ENCODE measurements at regions not wholly inside any gene's neighbourhood (a gene's known extent, or its start where the extent isn't known, plus 50 kb on each side); places are given as distances from the start of the nearest gene placed in this dataset.

DNA sequence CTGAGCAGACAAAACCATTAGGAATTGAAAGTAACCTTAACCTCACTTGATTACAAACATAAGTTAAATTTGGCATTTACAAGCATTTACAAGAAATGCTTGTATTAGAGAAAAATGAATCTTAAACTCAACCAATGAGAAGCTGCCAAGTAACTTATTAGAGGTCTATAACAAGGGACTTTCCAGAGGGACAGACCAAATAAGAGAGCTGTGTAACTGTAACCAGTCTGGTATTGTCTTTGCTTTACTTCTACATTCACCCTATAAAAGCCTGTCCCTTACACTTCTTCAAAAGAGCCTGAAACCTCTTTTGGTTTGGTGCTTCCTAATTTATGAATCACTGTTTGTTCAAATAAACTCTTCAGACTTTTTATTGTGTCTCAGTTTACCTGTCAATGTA is 450.0 kb upstream of the FAR2 start:
- H3K4me3 ChIP-seq (replicated peaks; ENCODE audit: low read depth, low read length), result no peak overlapping the region
- DNase-seq (ENCODE audit: low read depth), result no peak
- TF ChIP-seq, protein P1, sequence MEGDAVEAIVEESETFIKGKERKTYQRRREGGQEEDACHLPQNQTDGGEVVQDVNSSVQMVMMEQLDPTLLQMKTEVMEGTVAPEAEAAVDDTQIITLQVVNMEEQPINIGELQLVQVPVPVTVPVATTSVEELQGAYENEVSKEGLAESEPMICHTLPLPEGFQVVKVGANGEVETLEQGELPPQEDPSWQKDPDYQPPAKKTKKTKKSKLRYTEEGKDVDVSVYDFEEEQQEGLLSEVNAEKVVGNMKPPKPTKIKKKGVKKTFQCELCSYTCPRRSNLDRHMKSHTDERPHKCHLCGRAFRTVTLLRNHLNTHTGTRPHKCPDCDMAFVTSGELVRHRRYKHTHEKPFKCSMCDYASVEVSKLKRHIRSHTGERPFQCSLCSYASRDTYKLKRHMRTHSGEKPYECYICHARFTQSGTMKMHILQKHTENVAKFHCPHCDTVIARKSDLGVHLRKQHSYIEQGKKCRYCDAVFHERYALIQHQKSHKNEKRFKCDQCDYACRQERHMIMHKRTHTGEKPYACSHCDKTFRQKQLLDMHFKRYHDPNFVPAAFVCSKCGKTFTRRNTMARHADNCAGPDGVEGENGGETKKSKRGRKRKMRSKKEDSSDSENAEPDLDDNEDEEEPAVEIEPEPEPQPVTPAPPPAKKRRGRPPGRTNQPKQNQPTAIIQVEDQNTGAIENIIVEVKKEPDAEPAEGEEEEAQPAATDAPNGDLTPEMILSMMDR (IDR thresholded peaks at IDR 0.05; ENCODE audit: low read length, missing control alignments), result no peak

DNA sequence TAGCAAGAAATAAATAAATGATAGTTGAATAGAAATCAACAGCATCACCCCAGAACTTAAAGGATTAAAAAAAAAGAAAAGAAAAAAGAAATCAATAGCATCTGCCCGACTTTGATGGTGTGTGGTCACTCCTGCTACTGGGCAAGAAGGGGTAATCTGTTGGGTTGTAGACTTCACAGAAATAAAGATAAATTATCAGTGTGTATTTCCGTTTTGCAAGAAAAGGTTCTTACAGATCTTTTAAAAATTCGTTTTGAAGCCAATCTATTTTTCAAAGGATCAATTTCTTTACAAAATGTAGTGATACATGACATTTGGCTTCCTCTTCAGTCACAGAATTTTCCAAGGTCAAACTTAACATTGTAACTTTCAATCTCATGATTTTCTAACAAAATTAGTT is 448.9 kb upstream of the FAR2 start:
- TF ChIP-seq, protein P1 (IDR thresholded peaks at IDR 0.05; ENCODE audit: low read length, missing control alignments), result no peak
- no peak for DNase-seq (ENCODE audit: low read depth)

DNA sequence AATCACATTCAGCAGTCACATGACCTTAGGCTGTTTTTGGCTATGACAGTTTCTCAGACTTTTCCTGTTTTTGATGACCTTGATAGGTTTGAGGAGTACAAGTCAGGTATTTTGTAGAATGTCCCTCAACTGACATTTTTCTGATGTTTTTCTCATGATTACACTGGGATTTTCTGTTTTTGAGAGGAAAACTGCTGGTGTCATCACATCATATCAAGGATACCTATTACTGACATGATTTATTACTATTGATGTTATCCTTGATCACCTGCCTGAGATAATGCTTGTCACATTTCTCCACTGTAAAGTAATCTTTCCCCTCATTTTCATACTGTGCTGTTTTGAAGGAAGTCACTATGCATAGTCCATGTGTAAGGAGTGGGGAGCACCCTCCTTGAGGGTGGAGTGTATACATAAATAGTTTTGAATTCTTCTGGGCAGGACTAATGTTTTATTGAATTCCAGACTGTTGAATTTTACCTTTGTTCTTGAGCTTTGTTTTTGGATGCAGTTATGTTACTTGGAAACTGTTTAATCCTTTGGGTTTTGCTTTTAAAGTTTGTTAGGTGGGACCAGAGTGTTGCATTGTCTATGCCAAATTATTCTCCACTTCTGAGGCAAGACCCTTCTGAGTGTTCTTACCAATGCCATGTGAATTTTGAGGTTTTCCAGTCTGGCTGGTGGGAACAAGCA is 444.5 kb upstream of the FAR2 start:
- TF ChIP-seq, protein P1 (IDR thresholded peaks at IDR 0.05; ENCODE audit: low read length, missing control alignments), result no peak
- no peak for DNase-seq (ENCODE audit: low read depth)
- H3K4me3 ChIP-seq (replicated peaks; ENCODE audit: low read depth, low read length), result no peak overlapping the region

More for the DNA sequence above, 448.9 kb upstream of the FAR2 start:
- H3K4me3 ChIP-seq (replicated peaks; ENCODE audit: low read depth, low read length), result no peak overlapping the region

DNA sequence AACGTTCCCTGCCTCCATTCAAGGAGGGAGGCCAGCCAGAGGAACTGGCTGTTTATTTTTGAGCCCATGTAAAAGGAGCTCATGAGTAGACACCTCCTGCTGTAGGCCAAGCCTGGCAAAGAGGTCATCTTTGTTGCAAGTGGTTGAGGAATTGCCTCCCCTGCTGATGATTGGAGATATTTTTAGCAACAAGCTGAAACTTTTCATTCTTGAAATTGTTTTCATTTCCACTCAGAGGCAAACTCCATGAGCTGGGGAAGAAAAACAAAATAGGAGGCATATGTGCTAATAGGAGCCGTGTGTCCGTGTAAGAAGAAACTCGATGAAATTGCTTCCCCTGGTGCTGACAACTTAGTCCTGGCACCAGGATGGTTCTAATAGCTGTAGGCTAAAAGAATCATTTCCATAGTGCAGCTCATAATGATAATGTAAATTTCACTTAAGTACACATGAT is 440.1 kb upstream of the FAR2 start:
- peak; percentile 37 for DNase-seq (ENCODE audit: low read depth)
- TF ChIP-seq, protein P1 (IDR thresholded peaks at IDR 0.05; ENCODE audit: low read length, missing control alignments), result no peak

DNA sequence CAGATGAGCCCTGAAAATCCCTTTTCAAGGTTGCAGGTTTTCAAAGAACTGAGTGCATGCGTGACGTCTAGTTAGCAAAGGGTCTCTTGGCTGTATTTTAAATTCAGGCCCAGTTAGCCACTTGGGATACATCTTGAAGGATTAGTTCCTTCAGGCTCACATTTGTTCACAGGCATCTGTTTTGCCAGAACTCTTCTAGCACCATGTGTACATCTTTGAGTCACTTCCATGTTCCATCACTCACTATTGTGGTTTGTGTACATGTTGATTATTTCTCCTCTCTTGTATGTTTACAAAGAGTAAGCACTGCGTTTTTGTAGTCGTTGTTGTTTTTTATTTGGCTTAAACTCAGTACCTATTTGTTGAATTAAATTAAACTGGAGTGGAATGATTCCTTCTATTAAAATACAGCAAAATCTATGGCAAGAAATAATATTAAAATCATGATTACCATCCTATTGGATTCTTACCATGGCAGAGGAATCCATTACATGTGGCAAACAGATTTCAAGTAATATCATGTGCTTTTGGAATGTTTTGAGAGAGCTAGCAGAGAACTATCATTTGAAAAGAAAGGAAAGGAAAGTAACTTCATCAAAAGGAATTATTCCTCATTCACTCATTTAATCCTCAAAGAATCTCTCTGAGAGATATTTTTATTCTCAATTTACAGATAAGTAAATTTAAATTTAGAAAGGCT is 438.9 kb upstream of the FAR2 start:
- TF ChIP-seq, protein P1 (IDR thresholded peaks at IDR 0.05; ENCODE audit: low read length, missing control alignments), result no peak
- no peak overlapping the region for H3K4me3 ChIP-seq (replicated peaks; ENCODE audit: low read depth, low read length)
- DNase-seq (ENCODE audit: low read depth), result no peak

More for the DNA sequence above, 440.1 kb upstream of the FAR2 start:
- no peak overlapping the region for H3K4me3 ChIP-seq (replicated peaks; ENCODE audit: low read depth, low read length)

DNA sequence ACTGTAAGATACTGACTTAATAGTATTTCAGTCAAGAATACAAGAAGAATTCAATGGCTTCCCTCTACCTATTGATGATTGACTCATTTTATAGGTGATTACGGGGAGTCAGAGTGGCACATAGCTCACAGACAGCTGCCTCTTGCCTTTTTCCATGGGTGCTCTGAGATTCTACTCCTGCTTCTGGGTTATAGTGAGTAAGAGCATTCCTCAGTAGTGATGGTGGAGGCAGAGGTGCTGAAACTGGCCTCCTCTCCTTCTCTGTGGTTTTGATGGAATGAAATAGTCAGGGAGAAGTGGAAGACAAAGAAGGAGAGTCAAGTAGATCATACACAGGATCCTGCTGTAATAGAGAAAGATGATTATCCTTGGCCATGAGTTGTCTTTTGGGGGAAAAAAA is 438.2 kb upstream of the FAR2 start:
- peak; percentile 53 for DNase-seq (ENCODE audit: low read depth)
- no peak overlapping the region for H3K4me3 ChIP-seq (replicated peaks; ENCODE audit: low read depth, low read length)
- TF ChIP-seq, protein P1 (IDR thresholded peaks at IDR 0.05; ENCODE audit: low read length, missing control alignments), result no peak

Measured in fibroblast of pulmonary artery (primary cell).